ENCODE measurements at regions not wholly inside any gene's neighbourhood (a gene's known extent, or its start where the extent isn't known, plus 50 kb on each side); places are given as distances from the start of the nearest gene placed in this dataset.

GRCh38 chr9:105912863-105913516 is 218.6 kb downstream of the TMEM38B start:
- no peaks in the 10 kb centered on the region for H3K79me2 ChIP-seq
- H3K4me1 ChIP-seq: no peaks in the 10 kb centered on the region
- H2AFZ ChIP-seq: no peak overlapping the region
- no peak overlapping the region for H3K27ac ChIP-seq
- no peaks in the 10 kb centered on the region for H3K27me3 ChIP-seq (ENCODE audit: control insufficient read depth, insufficient read depth, low read length)
- no peak overlapping the region for H3K4me3 ChIP-seq (ENCODE audit: low read depth, low read length)
- H3K4me2 ChIP-seq (ENCODE audit: low read length): no peak overlapping the region
- TF ChIP-seq CTCF (IDR thresholded peaks at IDR 0.05): no peak
- no peak overlapping the region for H3K9ac ChIP-seq
- H3K9me3 ChIP-seq (ENCODE audit: control insufficient read depth, low read length): no peaks in the 10 kb centered on the region
- no peaks in the 10 kb centered on the region for H3K36me3 ChIP-seq (ENCODE audit: control insufficient read depth, insufficient read depth, low read length)

DNA sequence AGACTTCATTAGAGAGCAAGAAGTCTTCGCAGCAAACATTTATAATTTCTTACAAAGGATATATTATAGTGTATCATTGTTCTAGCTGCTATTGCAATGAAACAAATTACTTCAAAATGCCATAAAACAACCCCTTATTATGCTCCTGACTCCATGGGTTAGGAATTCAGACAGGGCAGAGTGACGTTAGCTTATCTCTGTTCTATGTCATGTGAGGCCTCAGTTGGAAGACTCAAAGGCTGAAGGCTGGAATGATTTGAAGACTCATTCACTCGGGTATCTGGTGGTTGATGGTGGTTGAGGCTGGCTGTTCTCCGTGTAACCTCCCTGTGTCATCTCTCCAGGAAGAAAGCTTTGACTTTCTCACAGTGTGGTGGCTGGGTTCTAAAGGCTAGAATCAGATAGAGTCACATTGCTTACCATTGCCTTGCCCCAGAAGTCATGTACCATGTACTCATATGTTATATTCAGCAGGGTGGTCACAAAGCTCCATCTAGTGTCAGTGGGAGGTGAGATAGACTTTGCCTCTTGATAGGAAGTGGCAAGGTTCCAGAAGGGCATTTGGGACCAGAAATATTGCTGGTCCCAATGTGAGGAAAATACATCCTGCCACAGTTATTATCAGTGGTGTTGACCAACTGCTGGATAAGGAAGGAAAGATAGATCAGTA is 226.9 kb downstream of the TMEM38B start:
- Histone ChIP-seq H3K27me3 (ENCODE audit: control insufficient read depth, insufficient read depth, low read length) (no peaks in the 10 kb centered on the region), H3K4me2 (ENCODE audit: low read length) (no peak overlapping the region), H3K27ac (no peak overlapping the region), H2AFZ (no peak overlapping the region), H3K79me2 (no peaks in the 10 kb centered on the region), H3K4me3 (ENCODE audit: low read depth, low read length) (no peak overlapping the region), H3K9me3 (ENCODE audit: control insufficient read depth, low read length) (no peaks in the 10 kb centered on the region), H3K4me1 (no peaks in the 10 kb centered on the region), H3K36me3 (ENCODE audit: control insufficient read depth, insufficient read depth, low read length) (no peaks in the 10 kb centered on the region), H3K9ac (no peak overlapping the region)
- TF ChIP-seq CTCF (IDR thresholded peaks at IDR 0.05): no peak

- no peaks in the 10 kb centered on the region for H3K4me1 ChIP-seq
- H3K36me3 ChIP-seq (ENCODE audit: control insufficient read depth, insufficient read depth, low read length): no peaks in the 10 kb centered on the region
- H3K4me3 ChIP-seq (ENCODE audit: low read depth, low read length): no peak overlapping the region
These were observed 234.1 kb downstream of the TMEM38B start for GRCh38 chr9:105928416-105928815.

GRCh38 chr9:105930011-105930627 is 235.8 kb downstream of the TMEM38B start:
- Histone ChIP-seq H3K27ac (no peak overlapping the region), H3K79me2 (no peaks in the 10 kb centered on the region), H3K27me3 (ENCODE audit: control insufficient read depth, insufficient read depth, low read length) (no peaks in the 10 kb centered on the region), H2AFZ (no peak overlapping the region), H3K4me2 (ENCODE audit: low read length) (no peak overlapping the region), H3K9me3 (ENCODE audit: control insufficient read depth, low read length) (no peaks in the 10 kb centered on the region), H3K36me3 (ENCODE audit: control insufficient read depth, insufficient read depth, low read length) (no peaks in the 10 kb centered on the region), H3K4me1 (no peaks in the 10 kb centered on the region), H3K9ac (no peak overlapping the region), H3K4me3 (ENCODE audit: low read depth, low read length) (no peak overlapping the region)
- TF ChIP-seq CTCF (IDR thresholded peaks at IDR 0.05): no peak

More at GRCh38 chr9:105928416-105928815, 234.1 kb downstream of the TMEM38B start:
- H3K27me3 ChIP-seq (ENCODE audit: control insufficient read depth, insufficient read depth, low read length): no peaks in the 10 kb centered on the region
- TF ChIP-seq CTCF (IDR thresholded peaks at IDR 0.05): no peak
- no peaks in the 10 kb centered on the region for H3K9me3 ChIP-seq (ENCODE audit: control insufficient read depth, low read length)
- H3K9ac ChIP-seq: no peak overlapping the region
- no peak overlapping the region for H2AFZ ChIP-seq
- no peak overlapping the region for H3K4me2 ChIP-seq (ENCODE audit: low read length)
- no peaks in the 10 kb centered on the region for H3K79me2 ChIP-seq
- no peak overlapping the region for H3K27ac ChIP-seq

Data from parathyroid adenoma (tissue), 2 donors.